Peyer's patch (tissue), 4 donors: ENCODE measurements at regions not wholly inside any gene's neighbourhood (a gene's known extent, or its start where the extent isn't known, plus 50 kb on each side); places are given as distances from the start of the nearest gene placed in this dataset.

Source experiments
- DNase-seq, 3 donors: peaks; one replicate each; pipeline ENCODE4 v3.0.0-alpha.2; 2017 to 2019
- H3K27ac ChIP-seq, 4 donors: fragments of 200-600 bp; sonication (generic); one replicate each; pipeline ENCODE4 v1.5.1; 2016 to 2019
- H3K27me3 ChIP-seq, 2 donors: fragments of 200-600 bp; sonication (generic); one replicate each; pipeline ENCODE4 v1.5.1; 2019
- H3K36me3 ChIP-seq, 3 donors: fragments of 200-600 bp; sonication (generic); one replicate each; pipeline ENCODE4 v1.5.1; 2016 to 2019
- H3K4me1 ChIP-seq, 4 donors: fragments of 200-600 bp; sonication (generic); one replicate each; pipeline ENCODE4 v1.5.1; 2016 to 2019
- H3K4me3 ChIP-seq, 4 donors: fragments of 200-600 bp; sonication (generic); 1 replicate in 3 of 4; 2 replicates in 1 of 4; pipeline ENCODE4 v1.5.1; 2016 to 2019; ENCODE audit warnings: mild to moderate bottlenecking in 1 of 4
- H3K9me3 ChIP-seq, 4 donors: fragments of 200-600 bp; sonication (generic); one replicate each; pipeline ENCODE4 v1.5.1; 2016 to 2019; ENCODE audit warnings: mild to moderate bottlenecking in 1 of 4
- CTCF ChIP-seq, 6 experiments: fragments of 450-650 bp in 4 of 6; fragments of 200-600 bp in 2 of 6; sonication (generic) in 1 of 6; IDR thresholded peaks; one replicate each; pipeline ENCODE4 v1.5.1; 2017 to 2019; ENCODE audit warnings: antibody characterized with exemption in 6 of 6, mild to moderate bottlenecking in 3 of 6, moderate library complexity in 1 of 6
- POLR2A ChIP-seq, 2 donors: fragments of 450-650 bp; IDR thresholded peaks; one replicate each; pipeline ENCODE4 v1.5.1; 2017; ENCODE audit warnings: antibody characterized with exemption in 2 of 2, mild to moderate bottlenecking in 2 of 2, moderate library complexity in 2 of 2

GRCh38 chr3:189513281-189514117, 117.7 kb upstream of the TP63 start:
- Histone ChIP-seq H3K4me3 (no peak overlapping the region), H3K36me3 (no peaks in the 10 kb centered on the region), H3K4me1 (peaks cover 0 to 8% (median 0%) of the 10 kb centered on the region in 4 donors), H3K9me3 (peaks cover 0 to 3% (median 0%) of the 10 kb centered on the region in 4 donors), H3K27me3 (no peaks in the 10 kb centered on the region), H3K27ac (peak overlapping the region in 3 of 4 donors; percentile 35 to 80 (median 77))
- TF ChIP-seq POLR2A (IDR thresholded peaks at IDR 0.05), result no peak
- TF ChIP-seq CTCF (IDR thresholded peaks at IDR 0.05), result no peak
- peak in 1 of 3 donors; percentile 66 for DNase-seq

GRCh38 chr3:189516039-189516438, 115.2 kb upstream of the TP63 start:
- no peak for DNase-seq
- TF ChIP-seq POLR2A (IDR thresholded peaks at IDR 0.05), result no peak
- TF ChIP-seq CTCF (IDR thresholded peaks at IDR 0.05), result no peak
- Histone ChIP-seq H3K4me1 (peaks cover 0 to 8% (median 0%) of the 10 kb centered on the region in 4 donors), H3K27me3 (no peaks in the 10 kb centered on the region), H3K9me3 (peaks cover 0 to 3% (median 0%) of the 10 kb centered on the region in 4 donors), H3K36me3 (no peaks in the 10 kb centered on the region), H3K27ac (no peak overlapping the region), H3K4me3 (no peak overlapping the region)

DNA sequence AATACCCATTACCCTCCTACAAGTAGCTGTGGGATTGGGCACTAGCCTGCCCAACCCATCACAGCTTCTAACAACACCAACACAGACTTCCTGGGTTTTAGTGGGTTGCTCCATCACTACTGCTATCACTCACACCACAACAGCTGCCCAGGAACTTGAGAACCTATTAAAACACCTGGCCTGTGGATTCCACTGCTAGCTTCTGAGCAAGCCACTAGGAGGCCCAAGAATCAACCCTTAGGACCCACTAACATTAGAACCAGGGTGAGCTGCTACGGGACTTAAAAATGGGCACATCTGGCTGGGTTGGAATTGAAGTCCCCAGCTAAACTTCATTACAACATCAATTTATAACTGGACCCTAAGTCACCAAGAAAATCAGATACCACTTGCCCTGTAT, 113.2 kb upstream of the TP63 start:
- no peak for DNase-seq
- Histone ChIP-seq H3K4me3 (no peak overlapping the region), H3K27ac (no peak overlapping the region), H3K4me1 (peaks cover 0 to 8% (median 0%) of the 10 kb centered on the region in 4 donors), H3K9me3 (peaks cover 0 to 3% (median 0%) of the 10 kb centered on the region in 4 donors), H3K27me3 (no peaks in the 10 kb centered on the region), H3K36me3 (no peaks in the 10 kb centered on the region)
- no peak for TF ChIP-seq POLR2A (IDR thresholded peaks at IDR 0.05)
- TF ChIP-seq CTCF (IDR thresholded peaks at IDR 0.05), result no peak

DNA sequence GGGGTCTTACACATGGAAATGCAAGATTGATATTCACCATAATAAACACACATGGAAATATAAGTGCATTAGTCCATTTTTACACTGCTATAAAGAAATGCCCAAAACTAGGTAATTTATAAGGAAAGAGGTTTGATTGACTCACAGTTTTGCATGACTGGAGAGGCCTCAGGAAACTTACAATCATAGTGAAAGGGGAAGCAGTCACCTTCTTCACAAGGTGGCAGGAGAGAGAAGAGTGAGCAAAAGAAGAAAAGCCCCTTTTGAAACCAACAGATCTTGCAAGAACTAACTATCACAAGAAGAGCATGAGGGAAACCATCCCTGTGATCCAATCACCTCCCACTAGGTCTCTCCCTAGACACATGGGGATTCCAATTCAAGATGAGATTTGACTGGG, 111.7 kb upstream of the TP63 start:
- H3K36me3 ChIP-seq, result no peaks in the 10 kb centered on the region
- no peaks in the 10 kb centered on the region for H3K27me3 ChIP-seq
- TF ChIP-seq CTCF (IDR thresholded peaks at IDR 0.05) (no peak), POLR2A (IDR thresholded peaks at IDR 0.05) (no peak)
- no peak for DNase-seq
- no peaks in the 10 kb centered on the region for H3K4me1 ChIP-seq
- no peak overlapping the region for H3K4me3 ChIP-seq
- H3K27ac ChIP-seq, result no peak overlapping the region
- peaks cover 0 to 3% (median 0%) of the 10 kb centered on the region in 4 donors for H3K9me3 ChIP-seq

DNA sequence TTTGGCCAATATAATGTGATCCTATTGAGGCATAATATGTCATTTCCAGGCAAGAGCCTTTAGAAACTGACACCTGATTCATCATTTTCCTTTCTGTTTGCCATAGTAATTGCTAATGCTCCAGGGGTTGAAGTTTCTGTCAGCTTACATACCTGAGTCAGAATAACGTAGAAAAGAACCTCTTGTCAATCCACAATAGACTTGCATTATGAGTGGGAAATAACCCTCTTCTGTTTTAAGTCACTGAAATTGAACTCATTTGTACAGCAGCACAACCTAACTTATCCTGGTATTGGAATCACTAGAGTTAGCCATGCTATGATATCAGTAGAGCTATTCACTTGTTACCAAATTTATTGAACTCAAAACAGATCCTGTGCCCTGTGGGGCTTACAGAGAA, 101.7 kb upstream of the TP63 start:
- Histone ChIP-seq H3K36me3 (no peaks in the 10 kb centered on the region), H3K27ac (no peak overlapping the region), H3K4me1 (no peaks in the 10 kb centered on the region), H3K27me3 (no peaks in the 10 kb centered on the region), H3K4me3 (no peak overlapping the region), H3K9me3 (no peaks in the 10 kb centered on the region)
- TF ChIP-seq POLR2A (IDR thresholded peaks at IDR 0.05), result no peak
- no peak for TF ChIP-seq CTCF (IDR thresholded peaks at IDR 0.05)
- no peak for DNase-seq
